CD14-positive monocyte (primary cell): ENCODE measurements at regions not wholly inside any gene's neighbourhood (a gene's known extent, or its start where the extent isn't known, plus 50 kb on each side); places are given as distances from the start of the nearest gene placed in this dataset.

Experiments used
- DNase-seq, 3 donors: peaks; one replicate each; pipeline ENCODE4 v3.0.0-alpha.2; 2011 to 2022
- H2AFZ ChIP-seq: 2 replicates; pipeline ENCODE4 v1.6.0; 2012; ENCODE audit warnings: mild to moderate bottlenecking, low read depth, low read length, inconsistent platforms; ENCODE audit not compliant: insufficient read depth, poor library complexity, severe bottlenecking
- H3K27ac ChIP-seq, 2 donors: 1 replicate in 1 of 2; 2 replicates in 1 of 2; pipeline ENCODE4 v1.5.1; 2012 to 2013; ENCODE audit warnings: low read length in 2 of 2, control low read depth in 1 of 2, inconsistent platforms in 1 of 2, low read depth in 1 of 2, mild to moderate bottlenecking in 1 of 2
- H3K27me3 ChIP-seq, 2 donors: one replicate each; pipeline versions ENCODE4 v1.6.0 to v1.6.1; 2011 to 2013; ENCODE audit warnings: low read length in 2 of 2; ENCODE audit not compliant: control insufficient read depth in 2 of 2, insufficient read depth in 2 of 2
- H3K36me3 ChIP-seq, 2 donors: replicated peaks in 1 of 2; 1 replicate in 1 of 2; 2 replicates in 1 of 2; pipeline versions ENCODE4 v1.5.1 to v1.6.1; 2012 to 2013; ENCODE audit warnings: low read length in 2 of 2, control low read depth in 1 of 2, inconsistent platforms in 1 of 2, mild to moderate bottlenecking in 1 of 2; ENCODE audit not compliant: insufficient read depth in 2 of 2, control insufficient read depth in 1 of 2
- H3K4me1 ChIP-seq, 2 donors: 1 replicate in 1 of 2; 2 replicates in 1 of 2; pipeline versions ENCODE4 v1.5.1 to v1.6.1; 2012 to 2013; ENCODE audit warnings: low read length in 2 of 2, control low read depth in 1 of 2, inconsistent platforms in 1 of 2, mild to moderate bottlenecking in 1 of 2, moderate library complexity in 1 of 2; ENCODE audit not compliant: insufficient read depth in 2 of 2, control insufficient read depth in 1 of 2
- H3K4me2 ChIP-seq: replicated peaks from 2 replicates; pipeline ENCODE3; 2012; ENCODE audit warnings: low read length, moderate library complexity, mild to moderate bottlenecking; ENCODE audit not compliant: poor library complexity, severe bottlenecking; ENCODE audit errors: extremely low read depth
- H3K4me3 ChIP-seq, 3 experiments: fragments of 200-600 bp in 1 of 3; sonication (generic) in 1 of 3; replicated peaks in 1 of 3; 1 replicate in 2 of 3; 2 replicates in 1 of 3; pipeline ENCODE4 v1.5.1; 2011 to 2013; ENCODE audit warnings: low read length in 3 of 3, mild to moderate bottlenecking in 3 of 3, control low read depth in 2 of 3, low read depth in 2 of 3, inconsistent platforms in 1 of 3, moderate library complexity in 1 of 3
- H3K79me2 ChIP-seq: 2 replicates; pipeline ENCODE4 v1.6.0; 2012; ENCODE audit warnings: mild to moderate bottlenecking, control low read depth, inconsistent platforms, low read length, moderate library complexity; ENCODE audit not compliant: insufficient read depth
- H3K9ac ChIP-seq: 2 replicates; pipeline ENCODE4 v1.6.0; 2017; ENCODE audit warnings: low read length, mild to moderate bottlenecking; ENCODE audit not compliant: insufficient read depth, poor library complexity, severe bottlenecking
- H3K9me3 ChIP-seq, 2 donors: replicated peaks in 1 of 2; 1 replicate in 1 of 2; 2 replicates in 1 of 2; pipeline versions ENCODE4 v1.5.1 to v1.6.1; 2012 to 2013; ENCODE audit warnings: low read length in 2 of 2, control low read depth in 1 of 2; ENCODE audit not compliant: control insufficient read depth in 1 of 2, insufficient read depth in 1 of 2
- H4K20me1 ChIP-seq: 2 replicates; pipeline ENCODE4 v1.6.0; 2012; ENCODE audit warnings: mild to moderate bottlenecking, low read length, control low read depth, moderate library complexity; ENCODE audit not compliant: insufficient read depth
- H3K27ac Mint-ChIP-seq, 7 donors: one replicate each; pipeline ENCODE4 v1.8.0; 2020; ENCODE audit warnings: mild to moderate bottlenecking in 7 of 7, mixed read lengths in 7 of 7, moderate library complexity in 6 of 7, inconsistent platforms in 2 of 7
- H3K27me3 Mint-ChIP-seq, 3 donors: one replicate each; pipeline ENCODE4 v1.8.0; 2021 to 2022; ENCODE audit warnings: low read depth in 3 of 3, mild to moderate bottlenecking in 3 of 3, mixed read lengths in 3 of 3, moderate library complexity in 3 of 3, inconsistent platforms in 1 of 3
- H3K36me3 Mint-ChIP-seq, 2 donors: one replicate each; pipeline ENCODE4 v1.8.0; 2020; ENCODE audit warnings: mixed read lengths in 2 of 2, inconsistent platforms in 1 of 2, mild to moderate bottlenecking in 1 of 2
- H3K4me1 Mint-ChIP-seq: one replicate; pipeline ENCODE4 v1.8.0; 2020; ENCODE audit warnings: mild to moderate bottlenecking, mixed read lengths
- H3K4me3 Mint-ChIP-seq, 2 donors: one replicate each; pipeline ENCODE4 v1.8.0; 2020; ENCODE audit warnings: mild to moderate bottlenecking in 2 of 2, mixed read lengths in 2 of 2, moderate library complexity in 1 of 2
- H3K9me3 Mint-ChIP-seq, 7 donors: one replicate each; pipeline ENCODE4 v1.8.0; 2020 to 2022; ENCODE audit warnings: mixed read lengths in 7 of 7, mild to moderate bottlenecking in 6 of 7, moderate library complexity in 6 of 7, inconsistent platforms in 2 of 7
- CTCF ChIP-seq: fragments of 200-600 bp; IDR thresholded peaks from one replicate; pipeline ENCODE4 v1.8.0; 2022; ENCODE audit warnings: antibody characterized with exemption, mild to moderate bottlenecking
- WGBS: methylation state at CpG from one replicate; pipeline ENCODE4 v1.1.5; 2013; ENCODE audit warnings: missing lambda C conversion rate; ENCODE audit not compliant: insufficient coverage; 5-methylcytosine and 5-hydroxymethylcytosine counted together
- intact Hi-C, 2 donors: fragments of 100-400 bp; cut with micrococcal nuclease; formaldehyde crosslinking; loops; one replicate each; pipeline versions ENCODE4 v1.15.0 to v1.15.1; 2023

GRCh38 chr6:49341869-49342268 lies 121.2 kb downstream of the MMUT start:
- intact Hi-C loops: no loop called here
- H3K9me3 Mint-ChIP-seq: peaks cover 0 to 5% (median 0%) of the 10 kb centered on the region in 7 donors
- 75% methylated on average over 2 of the region's 3 CpGs for WGBS

GRCh38 chr6:49339096-49339495 lies 124.0 kb downstream of the MMUT start:
- Histone ChIP-seq H2AFZ (no peak overlapping the region), H3K27me3 (no peaks in the 10 kb centered on the region), H3K4me2 (no peak overlapping the region), H3K9me3 (no peaks in the 10 kb centered on the region), H3K27ac (no peak overlapping the region), H3K79me2 (no peaks in the 10 kb centered on the region), H3K9ac (no peak overlapping the region), H3K4me1 (no peaks in the 10 kb centered on the region), H4K20me1 (no peaks in the 10 kb centered on the region), H3K36me3 (no peaks in the 10 kb centered on the region), H3K4me3 (no peak overlapping the region)
- H3K4me3 Mint-ChIP-seq: no peak overlapping the region
- no peaks in the 10 kb centered on the region for H3K4me1 Mint-ChIP-seq
- no peak for TF ChIP-seq CTCF
- no peaks in the 10 kb centered on the region for H3K36me3 Mint-ChIP-seq
- no peak overlapping the region for H3K27ac Mint-ChIP-seq
- H3K9me3 Mint-ChIP-seq: peaks cover 0 to 4% (median 2%) of the 10 kb centered on the region in 7 donors
- no peaks in the 10 kb centered on the region for H3K27me3 Mint-ChIP-seq
- intact Hi-C loops: no loop called here
- no CpG with 5 or more reads among the region's 3 CpGs for WGBS
- DNase-seq: no peak

More at GRCh38 chr6:49341869-49342268, 121.2 kb downstream of the MMUT start:
- H3K4me3 Mint-ChIP-seq: no peak overlapping the region
- Histone ChIP-seq H3K27me3 (no peaks in the 10 kb centered on the region), H3K36me3 (no peaks in the 10 kb centered on the region), H4K20me1 (no peaks in the 10 kb centered on the region), H3K4me2 (no peak overlapping the region), H3K9me3 (peaks cover 0 to 4% of the 10 kb centered on the region in 2 donors), H3K4me3 (no peak overlapping the region), H2AFZ (no peak overlapping the region), H3K27ac (no peak overlapping the region), H3K4me1 (no peaks in the 10 kb centered on the region), H3K9ac (no peak overlapping the region), H3K79me2 (no peaks in the 10 kb centered on the region)
- TF ChIP-seq CTCF: no peak
- H3K27me3 Mint-ChIP-seq: no peaks in the 10 kb centered on the region
- DNase-seq: no peak
- no peak overlapping the region for H3K27ac Mint-ChIP-seq
- no peaks in the 10 kb centered on the region for H3K4me1 Mint-ChIP-seq
- no peaks in the 10 kb centered on the region for H3K36me3 Mint-ChIP-seq
